BE2C (cell line): ENCODE measurements at regions not wholly inside any gene's neighbourhood (a gene's known extent, or its start where the extent isn't known, plus 50 kb on each side); places are given as distances from the start of the nearest gene placed in this dataset.

Source experiments
- DNase-seq: peaks from one replicate; pipeline ENCODE4 v3.0.0-alpha.2; 2020
- H3K27me3 ChIP-seq: fragments of 250-450 bp; sonication (Bioruptor Pico); 2 replicates; pipeline ENCODE4 v1.5.1; 2020; ENCODE audit warnings: mild to moderate bottlenecking
- H3K36me3 ChIP-seq: fragments of 250-450 bp; sonication (Bioruptor Pico); 2 replicates; pipeline ENCODE4 v1.5.1; 2020; ENCODE audit warnings: mild to moderate bottlenecking
- H3K4me1 ChIP-seq: fragments of 250-450 bp; sonication (Bioruptor Pico); 2 replicates; pipeline ENCODE4 v1.5.1; 2020
- H3K4me3 ChIP-seq: 2 replicates; pipeline ENCODE4 v1.5.1; 2011; ENCODE audit warnings: low read depth, low read length
- H3K9me3 ChIP-seq: fragments of 250-450 bp; sonication (Bioruptor Pico); 2 replicates; pipeline ENCODE4 v1.5.1; 2020
- CTCF ChIP-seq: IDR thresholded peaks from 2 replicates; pipeline ENCODE4 v1.5.1; 2012; ENCODE audit warnings: mild to moderate bottlenecking, low read depth, low read length

GRCh38 chr2:17319090-17319489 lies 199.2 kb downstream of the RAD51AP2 start:
- TF ChIP-seq CTCF: no peak
- H3K36me3 ChIP-seq: no peaks in the 10 kb centered on the region
- DNase-seq: no peak
- H3K4me1 ChIP-seq: no peaks in the 10 kb centered on the region
- H3K4me3 ChIP-seq: no peak overlapping the region
- H3K27me3 ChIP-seq: no peaks in the 10 kb centered on the region
- no peaks in the 10 kb centered on the region for H3K9me3 ChIP-seq

- no peak for DNase-seq
- no peak overlapping the region for H3K4me3 ChIP-seq
- no peaks in the 10 kb centered on the region for H3K9me3 ChIP-seq
- H3K36me3 ChIP-seq: no peaks in the 10 kb centered on the region
- no peak for TF ChIP-seq CTCF
- H3K27me3 ChIP-seq: no peaks in the 10 kb centered on the region
- H3K4me1 ChIP-seq: no peaks in the 10 kb centered on the region
Measured at GRCh38 chr2:17318013-17318412, 200.2 kb downstream of the RAD51AP2 start.

- no peak for DNase-seq
- no peak for TF ChIP-seq CTCF
- no peaks in the 10 kb centered on the region for H3K36me3 ChIP-seq
- H3K4me1 ChIP-seq: no peaks in the 10 kb centered on the region
- H3K4me3 ChIP-seq: no peak overlapping the region
- no peaks in the 10 kb centered on the region for H3K27me3 ChIP-seq
- no peaks in the 10 kb centered on the region for H3K9me3 ChIP-seq
Measured at GRCh38 chr2:17317439-17317976, 200.7 kb downstream of the RAD51AP2 start.

GRCh38 chr2:17313261-17313660 lies 205.0 kb downstream of the RAD51AP2 start:
- H3K4me1 ChIP-seq: no peaks in the 10 kb centered on the region
- no peak for DNase-seq
- H3K27me3 ChIP-seq: no peaks in the 10 kb centered on the region
- no peaks in the 10 kb centered on the region for H3K36me3 ChIP-seq
- H3K4me3 ChIP-seq: no peak overlapping the region
- TF ChIP-seq CTCF: no peak
- H3K9me3 ChIP-seq: no peaks in the 10 kb centered on the region

GRCh38 chr2:17311771-17312511 lies 206.3 kb downstream of the RAD51AP2 start:
- Histone ChIP-seq H3K4me1 (no peaks in the 10 kb centered on the region), H3K4me3 (no peak overlapping the region), H3K36me3 (no peaks in the 10 kb centered on the region), H3K9me3 (no peaks in the 10 kb centered on the region), H3K27me3 (no peaks in the 10 kb centered on the region)
- TF ChIP-seq CTCF: no peak
- no peak for DNase-seq

GRCh38 chr2:17311106-17311619 lies 207.1 kb downstream of the RAD51AP2 start:
- H3K27me3 ChIP-seq: no peaks in the 10 kb centered on the region

More at GRCh38 chr2:17311106-17311619, 207.1 kb downstream of the RAD51AP2 start:
- TF ChIP-seq CTCF: no peak
- H3K9me3 ChIP-seq: no peaks in the 10 kb centered on the region
- no peak for DNase-seq
- no peak overlapping the region for H3K4me3 ChIP-seq
- H3K4me1 ChIP-seq: no peaks in the 10 kb centered on the region
- H3K36me3 ChIP-seq: no peaks in the 10 kb centered on the region
